DOHH2 (cell line): ENCODE measurements at regions not wholly inside any gene's neighbourhood (a gene's known extent, or its start where the extent isn't known, plus 50 kb on each side); places are given as distances from the start of the nearest gene placed in this dataset.

Experiments used
- H3F3A ChIP-seq: fragments of 200-600 bp; sonication (generic), shearing (Covaris generic); 2 replicates; pipeline ENCODE4 v1.6.0; 2016; ENCODE audit warnings: antibody characterized with exemption, mild to moderate bottlenecking; ENCODE audit not compliant: control insufficient read depth, insufficient read depth
- H3K27ac ChIP-seq: fragments of 200-600 bp; sonication (generic); 2 replicates; pipeline ENCODE4 v1.5.1; 2014; ENCODE audit warnings: low read depth, mild to moderate bottlenecking, low read length, moderate library complexity
- H3K27me3 ChIP-seq: fragments of 200-600 bp; sonication (generic); 2 replicates; pipeline ENCODE4 v1.6.1; 2014; ENCODE audit warnings: mild to moderate bottlenecking, low read length, mixed read lengths; ENCODE audit not compliant: control insufficient read depth
- H3K36me3 ChIP-seq: fragments of 200-600 bp; sonication (generic); 2 replicates; pipeline ENCODE4 v1.6.1; 2014; ENCODE audit warnings: mild to moderate bottlenecking, low read length, moderate library complexity, mixed read lengths; ENCODE audit not compliant: control insufficient read depth
- H3K4me1 ChIP-seq: fragments of 200-600 bp; sonication (generic); 2 replicates; pipeline ENCODE4 v1.6.1; 2014; ENCODE audit warnings: mild to moderate bottlenecking, low read length, mixed read lengths; ENCODE audit not compliant: control insufficient read depth
- H3K4me2 ChIP-seq: fragments of 200-600 bp; sonication (generic); 2 replicates; pipeline ENCODE4 v1.6.0; 2014; ENCODE audit warnings: mild to moderate bottlenecking, low read length, moderate library complexity
- H3K4me3 ChIP-seq: fragments of 200-600 bp; sonication (generic); 2 replicates; pipeline ENCODE4 v1.5.1; 2014; ENCODE audit warnings: mild to moderate bottlenecking, low read length, mixed read lengths
- H3K79me2 ChIP-seq: fragments of 200-600 bp; sonication (generic); 2 replicates; pipeline ENCODE4 v1.6.1; 2014; ENCODE audit warnings: mild to moderate bottlenecking, low read length, mixed read lengths; ENCODE audit not compliant: control insufficient read depth
- H3K9me2 ChIP-seq: fragments of 200-600 bp; sonication (generic); replicated peaks from 2 replicates; pipeline ENCODE4 v1.6.1; 2014; ENCODE audit warnings: mild to moderate bottlenecking, low read length, mixed read lengths; ENCODE audit not compliant: control insufficient read depth
- H3K9me3 ChIP-seq: fragments of 200-600 bp; sonication (generic); 2 replicates; pipeline ENCODE4 v1.6.1; 2014; ENCODE audit warnings: antibody characterized with exemption, low read length, mixed read lengths; ENCODE audit not compliant: control insufficient read depth, insufficient read depth
- H4K20me1 ChIP-seq: fragments of 200-600 bp; sonication (generic); 2 replicates; pipeline ENCODE4 v1.6.0; 2014; ENCODE audit warnings: low read depth, mild to moderate bottlenecking, antibody characterized with exemption, low read length, moderate library complexity; ENCODE audit not compliant: control insufficient read depth, insufficient read depth
- EZH2phosphoT487 ChIP-seq: fragments of 200-600 bp; sonication (generic); IDR thresholded peaks from 2 replicates; pipeline ENCODE4 v1.6.1; 2017; ENCODE audit warnings: borderline replicate concordance, mild to moderate bottlenecking, antibody characterized with exemption, low read length, moderate library complexity, mixed read lengths
- TF ChIP-seq, protein P1 (sequence below): fragments of 200-600 bp; sonication (generic); IDR thresholded peaks from one replicate; pipeline ENCODE4 v1.5.1; 2014; ENCODE audit warnings: antibody characterized with exemption, mild to moderate bottlenecking, low read depth, low read length; ENCODE audit not compliant: poor library complexity, severe bottlenecking

DNA sequence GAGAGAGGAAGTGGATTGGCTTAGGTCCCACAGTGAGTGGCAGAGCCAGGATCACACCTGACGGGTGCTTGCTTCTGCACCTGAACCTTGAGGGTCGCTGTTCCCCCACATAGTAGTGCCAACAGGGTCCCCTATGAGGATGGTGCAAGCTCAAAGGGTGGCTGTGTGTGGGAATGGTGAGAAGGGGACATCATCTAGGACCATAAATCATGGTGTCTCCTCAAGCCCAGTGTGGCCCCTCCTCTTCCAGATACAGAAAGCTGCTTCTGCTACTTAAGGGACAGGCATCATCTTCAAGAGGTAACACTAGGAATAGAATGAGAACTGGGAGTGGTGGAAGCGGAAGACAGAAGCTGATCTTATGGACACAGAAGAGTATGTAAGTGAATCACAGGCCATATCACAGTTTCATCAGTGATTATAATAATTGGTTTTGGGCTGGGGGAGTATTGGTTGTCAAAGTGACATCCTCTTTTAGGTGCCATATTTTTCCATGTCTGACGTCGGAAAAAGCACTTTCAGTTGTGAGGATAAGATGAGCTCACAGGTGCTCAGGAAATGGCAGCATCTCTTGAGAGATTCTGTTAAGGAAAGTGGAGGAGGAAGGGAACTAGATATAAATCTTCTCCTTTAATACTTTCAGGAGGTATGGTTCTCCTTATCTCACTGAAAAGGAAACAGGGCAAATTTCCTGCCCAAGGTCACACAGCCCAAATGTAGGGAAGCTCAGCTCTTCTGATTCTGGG lies 83.2 kb upstream of the HNF1B start:
- no peaks in the 10 kb centered on the region for H3K27me3 ChIP-seq
- H3K4me3 ChIP-seq = peak overlapping the region; percentile 61
- H3K4me1 ChIP-seq = peaks cover 85% of the 10 kb centered on the region
- peak overlapping the region; percentile 82 for H3K4me2 ChIP-seq
- peak overlapping the region; percentile 82; the same call in 1 of the 2 replicates for H3K27ac ChIP-seq
- H3K9me2 ChIP-seq = no peaks in the 10 kb centered on the region
- H4K20me1 ChIP-seq = no peaks in the 10 kb centered on the region
- H3K9me3 ChIP-seq = no peaks in the 10 kb centered on the region
- peaks cover 25% of the 10 kb centered on the region for H3F3A ChIP-seq
- TF ChIP-seq, protein P1, sequence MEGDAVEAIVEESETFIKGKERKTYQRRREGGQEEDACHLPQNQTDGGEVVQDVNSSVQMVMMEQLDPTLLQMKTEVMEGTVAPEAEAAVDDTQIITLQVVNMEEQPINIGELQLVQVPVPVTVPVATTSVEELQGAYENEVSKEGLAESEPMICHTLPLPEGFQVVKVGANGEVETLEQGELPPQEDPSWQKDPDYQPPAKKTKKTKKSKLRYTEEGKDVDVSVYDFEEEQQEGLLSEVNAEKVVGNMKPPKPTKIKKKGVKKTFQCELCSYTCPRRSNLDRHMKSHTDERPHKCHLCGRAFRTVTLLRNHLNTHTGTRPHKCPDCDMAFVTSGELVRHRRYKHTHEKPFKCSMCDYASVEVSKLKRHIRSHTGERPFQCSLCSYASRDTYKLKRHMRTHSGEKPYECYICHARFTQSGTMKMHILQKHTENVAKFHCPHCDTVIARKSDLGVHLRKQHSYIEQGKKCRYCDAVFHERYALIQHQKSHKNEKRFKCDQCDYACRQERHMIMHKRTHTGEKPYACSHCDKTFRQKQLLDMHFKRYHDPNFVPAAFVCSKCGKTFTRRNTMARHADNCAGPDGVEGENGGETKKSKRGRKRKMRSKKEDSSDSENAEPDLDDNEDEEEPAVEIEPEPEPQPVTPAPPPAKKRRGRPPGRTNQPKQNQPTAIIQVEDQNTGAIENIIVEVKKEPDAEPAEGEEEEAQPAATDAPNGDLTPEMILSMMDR = no peak
- no peak for TF ChIP-seq EZH2phosphoT487
- no peaks in the 10 kb centered on the region for H3K79me2 ChIP-seq
- H3K36me3 ChIP-seq = no peaks in the 10 kb centered on the region

DNA sequence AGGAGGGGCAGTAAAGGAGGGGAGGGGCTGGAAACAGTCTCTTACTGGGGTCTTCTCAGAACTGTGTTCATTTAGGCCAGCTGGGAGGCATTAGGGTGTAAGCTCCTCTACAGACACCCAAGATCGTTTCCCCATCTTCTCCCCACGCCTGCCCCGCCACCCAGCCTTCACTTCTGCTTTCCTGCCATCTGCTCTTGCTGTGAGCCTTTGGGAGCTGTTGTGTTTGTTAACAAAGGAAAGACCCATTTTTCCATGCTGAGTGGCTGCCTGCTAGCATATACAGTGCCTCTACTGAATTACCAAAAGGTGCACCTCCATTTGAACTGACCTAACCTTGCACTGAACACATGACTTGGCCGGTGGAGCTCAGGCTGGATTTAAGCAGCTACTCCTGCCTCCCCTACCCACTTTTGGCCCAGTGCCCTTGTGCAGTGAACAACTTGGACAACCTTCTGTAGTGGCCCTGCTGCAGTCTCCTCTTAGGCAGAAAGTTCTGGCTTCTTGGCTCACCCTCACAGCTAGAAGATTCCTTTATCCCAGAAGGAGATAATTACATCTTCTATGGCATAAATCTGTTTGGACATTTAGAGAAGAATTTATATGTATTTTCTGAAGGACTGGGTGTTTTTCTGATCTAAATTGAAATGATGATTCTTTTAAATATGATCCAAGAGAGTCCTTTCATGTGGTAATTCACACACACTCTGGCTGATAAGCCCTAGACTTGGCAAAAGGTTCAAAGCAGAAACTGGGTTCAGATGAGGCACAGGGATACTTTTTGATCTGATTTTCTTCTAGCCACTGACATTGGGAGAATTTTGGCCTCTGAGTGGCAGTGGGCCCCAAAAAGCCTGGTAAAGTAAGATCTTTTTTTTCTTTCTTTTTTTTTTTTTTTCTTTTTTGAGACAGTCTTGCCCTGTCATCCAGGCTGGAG lies 81.9 kb upstream of the HNF1B start:
- peaks cover 28% of the 10 kb centered on the region for H3F3A ChIP-seq
- no peak for TF ChIP-seq EZH2phosphoT487
- TF ChIP-seq, protein P1 = no peak
- H3K79me2 ChIP-seq = no peaks in the 10 kb centered on the region
- H3K9me2 ChIP-seq = no peaks in the 10 kb centered on the region
- H3K9me3 ChIP-seq = no peaks in the 10 kb centered on the region
- H3K27me3 ChIP-seq = no peaks in the 10 kb centered on the region
- no peaks in the 10 kb centered on the region for H3K36me3 ChIP-seq
- H3K4me3 ChIP-seq = peak overlapping the region; percentile 26
- H4K20me1 ChIP-seq = no peaks in the 10 kb centered on the region
- H3K4me1 ChIP-seq = peaks cover 92% of the 10 kb centered on the region
- H3K27ac ChIP-seq = peak overlapping the region; percentile 64
- peak overlapping the region; percentile 47 for H3K4me2 ChIP-seq

DNA sequence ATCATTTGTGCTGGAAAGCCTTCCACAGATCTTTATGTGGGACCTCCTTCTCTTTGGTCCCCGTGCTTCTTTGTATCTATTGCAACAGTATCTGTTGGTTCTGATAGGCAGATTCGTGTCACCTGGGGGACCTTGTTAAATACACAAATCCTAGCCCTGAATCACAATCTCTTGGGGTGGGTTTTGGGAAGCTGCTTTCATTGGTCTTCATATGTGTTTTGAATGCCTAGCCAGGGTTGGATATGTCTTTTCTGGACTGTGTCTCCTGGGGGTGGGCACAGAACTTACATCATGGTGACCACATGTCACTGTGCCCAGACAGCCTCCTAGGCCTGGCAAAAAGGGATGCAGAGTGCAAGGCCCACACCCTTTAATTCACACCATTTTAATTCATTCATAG lies 81.0 kb upstream of the HNF1B start:
- peaks cover 91% of the 10 kb centered on the region for H3K4me1 ChIP-seq

More for the DNA sequence above, 81.0 kb upstream of the HNF1B start:
- Histone ChIP-seq H3K36me3 (no peaks in the 10 kb centered on the region), H4K20me1 (no peaks in the 10 kb centered on the region), H3K27me3 (no peaks in the 10 kb centered on the region), H3K4me2 (peak overlapping the region; percentile 47), H3F3A (peaks cover 27% of the 10 kb centered on the region), H3K79me2 (no peaks in the 10 kb centered on the region), H3K27ac (peak overlapping the region; percentile 64), H3K4me3 (peak overlapping the region; percentile 26), H3K9me3 (no peaks in the 10 kb centered on the region), H3K9me2 (no peaks in the 10 kb centered on the region)
- no peak for TF ChIP-seq EZH2phosphoT487
- TF ChIP-seq, protein P1 = no peak
